ENCODE measurements at regions not wholly inside any gene's neighbourhood (a gene's known extent, or its start where the extent isn't known, plus 50 kb on each side); places are given as distances from the start of the nearest gene placed in this dataset.

DNA sequence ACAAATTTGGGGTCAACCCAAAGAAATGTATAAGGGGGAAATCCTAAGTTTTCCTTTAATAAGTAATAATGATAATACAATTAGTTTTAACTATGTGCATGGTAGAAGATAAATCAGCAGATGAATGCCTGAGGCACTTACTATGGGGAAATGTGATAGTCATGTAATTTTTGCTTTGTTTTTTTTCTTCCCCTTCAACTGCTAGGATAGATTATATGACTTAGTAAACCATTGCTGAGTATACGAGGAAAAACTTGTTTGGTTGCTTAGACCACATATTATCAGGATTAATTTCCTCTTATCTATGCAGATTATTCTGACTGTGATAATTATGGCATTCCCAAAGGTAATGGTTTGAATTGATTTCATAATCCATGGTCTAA lies 181.1 kb downstream of the TGFB2 start:
- no peak for DNase-seq (ENCODE audit: low spot score)

DNA sequence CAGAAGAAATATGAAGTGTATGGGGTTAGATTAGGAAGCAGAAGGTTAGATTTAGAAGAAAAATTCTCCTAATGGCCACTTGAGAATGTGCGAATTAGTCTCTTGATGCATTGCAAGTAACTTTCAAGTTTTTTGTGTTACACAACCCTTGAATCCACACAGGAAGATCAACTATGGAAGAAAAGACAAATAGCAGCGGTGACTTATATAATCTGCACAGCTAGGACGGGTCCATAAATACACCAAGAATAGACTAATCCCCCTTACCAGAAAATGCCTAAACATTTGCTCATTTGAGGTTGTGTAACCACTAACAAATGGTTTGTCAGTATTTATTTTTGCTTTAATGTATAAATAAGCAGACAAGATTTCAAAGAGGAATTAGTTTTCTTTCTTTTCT lies 182.6 kb downstream of the TGFB2 start:
- DNase-seq (ENCODE audit: low spot score) = no peak

DNA sequence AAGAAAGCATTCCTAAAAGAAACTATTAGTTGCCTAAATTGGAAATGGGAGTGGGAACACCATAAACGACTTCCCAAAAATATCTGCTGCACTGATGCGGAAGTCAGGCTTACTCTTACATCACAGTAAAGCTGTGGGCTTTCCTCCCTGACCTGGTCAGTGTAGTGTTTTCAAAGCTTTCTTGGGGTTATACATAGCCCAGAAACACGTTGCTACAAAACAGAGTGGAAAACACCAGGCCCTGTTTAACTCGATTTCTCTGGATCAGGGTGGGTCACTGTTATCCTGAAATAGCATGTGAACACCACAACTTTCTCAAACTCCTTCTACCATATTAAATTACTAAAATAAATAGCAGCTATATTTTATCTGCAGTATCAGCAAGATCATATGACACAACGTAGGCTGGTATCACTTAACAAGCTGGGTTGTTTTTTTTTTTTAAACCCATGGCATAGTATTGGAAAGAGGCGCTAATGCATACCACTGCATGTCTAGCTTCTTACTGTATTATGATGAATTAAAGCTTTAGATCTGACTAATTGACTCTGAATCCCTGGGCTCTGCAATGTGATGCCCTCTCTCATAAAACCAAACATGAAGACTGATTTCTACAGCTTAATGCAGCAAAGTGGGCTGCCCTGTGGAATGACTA lies 184.6 kb downstream of the TGFB2 start:
- DNase-seq (ENCODE audit: low spot score) = no peak

DNA sequence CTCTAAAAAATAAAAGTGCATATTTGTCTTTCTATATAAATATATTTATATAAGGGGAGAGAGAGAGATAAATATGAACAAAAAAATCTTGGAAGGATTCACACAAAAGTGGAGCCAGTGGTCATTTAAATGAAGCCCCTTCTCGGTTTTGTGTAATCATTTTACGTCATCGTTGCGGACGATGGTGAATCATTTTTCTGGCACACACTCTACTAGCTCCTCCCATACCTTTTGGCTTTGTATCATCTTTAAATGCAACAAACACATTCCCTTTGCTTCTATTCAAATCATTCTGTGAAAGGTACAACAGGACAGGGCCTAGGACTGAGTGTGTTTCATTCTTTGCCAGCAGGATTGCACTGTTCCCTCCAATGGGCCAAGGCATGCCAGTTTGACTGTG lies 186.8 kb downstream of the TGFB2 start:
- no peak for DNase-seq (ENCODE audit: low spot score)

DNA sequence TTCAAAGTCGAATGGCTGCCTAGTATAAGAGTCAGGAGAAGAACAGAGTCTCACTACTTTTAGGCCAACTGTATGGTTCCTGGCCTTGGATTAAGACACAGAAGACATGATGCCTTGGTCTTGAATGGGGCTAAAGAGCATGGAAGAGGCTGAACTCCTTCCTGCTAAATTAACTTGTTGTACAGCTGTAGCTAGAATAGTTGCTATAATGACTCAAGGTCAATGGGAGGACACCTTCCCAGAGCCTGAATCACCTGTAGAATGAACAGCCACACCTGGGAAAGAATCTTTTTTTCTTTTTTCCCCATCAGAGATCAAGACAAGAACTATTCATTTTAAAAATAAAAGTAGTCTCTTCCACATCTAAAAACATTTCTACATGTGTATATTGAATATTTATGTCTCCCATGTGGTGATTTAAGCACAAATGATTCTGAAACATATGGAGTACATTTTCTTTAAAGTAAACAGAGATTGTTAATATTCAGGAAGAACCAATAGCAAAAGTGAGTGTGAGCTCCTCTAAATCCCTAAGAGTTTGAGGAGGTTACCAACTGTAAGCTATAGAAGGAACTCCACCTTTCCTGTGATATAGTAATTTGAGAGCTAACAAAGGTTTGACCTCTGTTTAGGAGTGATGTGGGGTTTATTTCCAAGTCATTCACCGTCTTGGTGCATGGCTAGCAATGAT lies 191.3 kb downstream of the TGFB2 start:
- DNase-seq (ENCODE audit: low spot score) = no peak

DNA sequence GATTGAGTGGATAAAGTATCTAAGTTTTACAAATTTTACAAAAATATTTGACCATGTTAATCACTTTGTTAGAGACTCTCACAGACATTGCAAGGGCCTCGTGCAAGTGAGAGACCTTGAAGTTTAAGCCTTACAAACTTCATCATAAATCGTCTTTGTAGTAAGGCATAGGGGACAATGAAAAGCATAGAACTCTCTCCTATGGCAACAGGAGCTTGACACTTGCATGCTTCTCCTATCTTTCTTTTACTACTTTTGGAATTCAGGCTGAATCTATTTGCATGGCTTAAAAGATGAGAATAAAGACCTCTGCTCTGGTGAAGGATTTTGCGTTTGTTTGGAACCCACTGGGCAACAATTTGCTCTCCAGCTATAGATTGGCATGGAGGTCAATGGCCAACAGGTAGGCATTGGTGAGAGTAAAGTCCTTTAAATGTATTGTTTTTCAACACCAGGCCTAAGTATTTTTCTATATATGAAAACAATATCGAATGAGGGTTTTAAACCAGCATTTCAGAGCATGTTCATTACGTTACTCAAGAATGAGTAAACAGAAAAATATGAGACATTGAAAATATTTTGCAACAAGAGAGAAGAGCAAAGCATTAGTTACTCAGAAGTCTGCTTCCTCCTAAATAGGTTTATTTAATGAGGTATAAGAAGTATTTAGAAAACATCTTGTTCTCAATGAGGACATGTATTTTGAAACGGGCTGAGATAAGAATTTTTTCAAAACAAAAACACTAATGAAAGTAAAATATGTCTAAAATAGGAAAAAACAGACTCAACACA lies 192.2 kb downstream of the TGFB2 start:
- DNase-seq (ENCODE audit: low spot score) = no peak

- DNase-seq (ENCODE audit: low spot score) = no peak
These were observed 193.2 kb downstream of the TGFB2 start for GRCh38 chr1:218538341-218538740.

- no peak for DNase-seq (ENCODE audit: low spot score)
These were observed 201.2 kb downstream of the TGFB2 start for GRCh38 chr1:218546314-218546713.

GRCh38 chr1:218547957-218548730 lies 203.0 kb downstream of the TGFB2 start:
- no peak for DNase-seq (ENCODE audit: low spot score)

- DNase-seq (ENCODE audit: low spot score) = no peak
These were observed 203.6 kb downstream of the TGFB2 start for GRCh38 chr1:218548764-218549163.

DNA sequence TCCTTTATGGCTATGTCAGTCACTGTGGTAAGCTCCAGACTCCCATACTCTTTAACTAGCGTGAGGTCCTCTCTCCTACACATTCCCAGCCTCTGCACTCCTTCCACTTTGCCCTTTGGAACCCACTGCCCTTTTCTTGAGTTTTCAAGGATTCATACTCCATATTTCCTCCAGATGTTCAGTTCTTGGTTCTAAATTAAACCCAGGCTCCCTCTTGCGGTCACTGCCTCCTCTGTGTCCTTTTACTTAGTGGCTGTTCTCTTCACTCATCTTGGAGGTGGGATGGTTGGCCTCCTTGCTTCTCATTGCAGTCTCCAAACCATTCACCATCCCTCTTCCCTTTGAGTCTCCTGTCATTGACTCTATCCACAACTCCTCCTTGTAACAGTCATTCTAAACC lies 208.1 kb downstream of the TGFB2 start:
- no peak for DNase-seq (ENCODE audit: low spot score)

GRCh38 chr1:218556016-218556415 lies 210.9 kb downstream of the TGFB2 start:
- no peak for DNase-seq (ENCODE audit: low spot score)

DNA sequence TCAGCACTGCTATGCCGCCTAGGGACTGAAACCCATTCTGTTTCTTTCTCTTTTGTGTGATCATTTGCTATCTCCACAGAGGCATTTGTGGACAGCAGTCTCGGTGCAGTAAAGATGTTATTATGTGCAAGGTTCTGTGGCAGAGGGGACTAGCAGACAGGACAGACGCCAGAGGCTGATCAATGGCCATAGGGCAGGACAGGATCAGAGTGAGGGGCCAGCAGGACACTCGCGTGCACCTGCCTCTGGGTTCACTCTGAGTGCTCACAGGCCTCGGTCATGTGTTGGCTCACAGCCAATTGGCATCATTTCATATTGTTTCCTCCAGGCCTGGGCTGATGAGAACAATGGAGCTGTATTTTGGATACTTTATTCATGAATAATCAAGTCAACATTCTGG lies 212.6 kb downstream of the TGFB2 start:
- no peak for DNase-seq (ENCODE audit: low spot score)

DNA sequence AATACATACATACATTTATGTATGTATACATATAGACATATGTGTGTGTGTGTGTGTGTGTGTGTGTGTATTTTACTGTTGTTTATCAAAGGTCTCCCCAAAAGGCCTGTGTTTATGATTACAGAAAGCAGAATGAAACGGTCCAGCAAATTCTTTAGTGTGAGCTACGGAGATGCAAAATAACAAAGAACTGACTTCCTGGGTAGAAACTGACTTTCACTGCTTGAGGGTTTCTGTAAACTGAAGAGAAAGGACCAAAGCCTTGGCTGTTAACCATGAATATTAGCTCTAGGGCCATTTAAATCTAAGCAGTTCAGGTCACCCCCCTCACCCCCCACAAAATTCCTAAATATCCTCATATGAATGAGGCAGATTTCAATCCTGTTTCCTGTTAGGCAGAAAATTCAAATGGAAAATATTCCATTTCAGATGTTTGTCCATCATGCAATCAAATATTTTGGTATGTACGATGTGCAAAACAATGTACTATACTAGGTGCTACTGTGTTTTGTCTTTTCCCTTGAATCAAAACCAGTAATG lies 213.2 kb downstream of the TGFB2 start:
- DNase-seq (ENCODE audit: low spot score) = no peak

- DNase-seq (ENCODE audit: low spot score) = no peak
These were observed 220.2 kb downstream of the TGFB2 start for GRCh38 chr1:218565377-218565776.

- DNase-seq (ENCODE audit: low spot score) = no peak
These were observed 223.9 kb downstream of the TGFB2 start for GRCh38 chr1:218568962-218569550.

- no peak for DNase-seq (ENCODE audit: low spot score)
These were observed 225.3 kb downstream of the TGFB2 start for GRCh38 chr1:218570456-218570855.

GRCh38 chr1:218571491-218571890 lies 226.4 kb downstream of the TGFB2 start:
- no peak for DNase-seq (ENCODE audit: low spot score)

DNA sequence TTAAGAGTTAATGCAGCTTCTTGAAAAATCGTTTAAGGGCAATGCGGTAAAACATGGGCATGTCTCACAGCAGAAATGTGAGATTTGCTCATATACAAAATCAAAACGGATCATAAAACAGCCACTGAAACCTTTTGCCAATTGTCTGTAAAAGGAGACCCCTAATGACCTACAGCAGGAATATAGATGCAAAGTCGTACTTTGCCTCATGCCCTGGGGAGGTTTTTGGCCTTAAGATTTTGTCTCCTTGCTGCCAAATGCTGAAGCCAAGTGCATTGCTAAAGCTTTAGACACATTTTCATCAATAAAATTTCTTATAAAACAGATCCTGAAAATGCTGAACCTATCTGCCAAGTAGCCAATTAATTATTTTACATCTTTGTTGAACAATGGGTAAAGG lies 226.9 kb downstream of the TGFB2 start:
- no peak for DNase-seq (ENCODE audit: low spot score)

DNA sequence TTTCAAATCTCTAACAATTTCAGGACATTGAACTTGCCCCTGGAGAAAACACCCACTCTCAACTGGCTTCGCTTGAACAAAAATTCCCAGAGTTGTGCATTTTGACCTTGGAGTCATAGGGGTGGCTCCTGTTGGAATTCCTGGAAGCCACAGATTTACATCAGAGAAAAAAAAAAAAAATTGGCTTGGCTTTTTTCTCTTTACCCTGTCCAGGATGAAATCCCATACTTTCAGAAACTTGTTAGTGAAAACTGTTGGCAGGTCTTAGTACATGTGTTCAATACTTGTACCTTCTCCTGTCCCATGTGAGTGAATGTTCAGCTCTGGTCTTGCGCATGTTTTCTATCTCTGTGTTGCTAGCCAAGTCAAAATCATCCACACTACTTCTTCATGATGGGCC lies 228.8 kb downstream of the TGFB2 start:
- no peak for DNase-seq (ENCODE audit: low spot score)

- no peak for DNase-seq (ENCODE audit: low spot score)
These were observed 229.9 kb downstream of the TGFB2 start for GRCh38 chr1:218575079-218575478.

DNA sequence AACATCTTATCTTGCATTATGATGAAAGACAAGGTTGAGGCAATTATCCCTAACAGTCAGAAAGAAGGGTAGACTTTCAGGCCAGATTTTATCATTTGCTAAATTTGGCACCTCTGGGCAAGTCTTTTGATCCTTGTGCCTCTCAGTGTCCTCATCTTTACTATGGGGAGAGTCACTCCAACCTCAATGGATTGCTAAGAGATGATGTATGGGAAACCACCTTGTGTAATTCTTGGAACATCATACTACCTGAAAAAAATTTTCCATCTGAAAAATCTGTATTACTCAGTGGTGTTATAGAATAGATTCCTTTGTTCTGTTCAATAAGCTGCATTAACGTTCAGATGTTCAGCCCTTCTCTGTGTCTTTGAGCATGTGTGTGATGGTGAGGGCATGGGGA lies 230.7 kb downstream of the TGFB2 start:
- no peak for DNase-seq (ENCODE audit: low spot score)

Data from SW480 (cell line).